PFSK-1 (cell line): ENCODE measurements at regions not wholly inside any gene's neighbourhood (a gene's known extent, or its start where the extent isn't known, plus 50 kb on each side); places are given as distances from the start of the nearest gene placed in this dataset.

Source experiments
- REST ChIP-seq, 2 experiments: IDR thresholded peaks; 2 replicates each; pipeline versions ENCODE4 v1.6.1 to v1.8.0; 2011 to 2012; ENCODE audit warnings: low read depth in 2 of 2, low read length in 2 of 2, control low read depth in 1 of 2, inconsistent platforms in 1 of 2, mild to moderate bottlenecking in 1 of 2, moderate library complexity in 1 of 2; ENCODE audit not compliant: insufficient read depth in 1 of 2
- TAF1 ChIP-seq: IDR thresholded peaks from 2 replicates; pipeline ENCODE4 v1.6.1; 2012; ENCODE audit warnings: low read length, control low read depth, borderline replicate concordance; ENCODE audit not compliant: insufficient read depth

GRCh38 chr3:103269287-103269686 lies 834.5 kb downstream of the ZPLD1 start:
- no peak for TF ChIP-seq TAF1
- no peak for TF ChIP-seq REST (IDR thresholded peaks at IDR 0.05; ENCODE audit: insufficient read depth in 1 of 2, low read depth in 2 of 2, low read length in 2 of 2)
